Endothelial cell (in vitro differentiated cells): ENCODE measurements at regions not wholly inside any gene's neighbourhood (a gene's known extent, or its start where the extent isn't known, plus 50 kb on each side); places are given as distances from the start of the nearest gene placed in this dataset.

Source experiments
- DNase-seq: peaks from one replicate; pipeline ENCODE4 v3.0.0; 2021; ENCODE audit warnings: low spot score
- H3K27ac Mint-ChIP-seq: one replicate; pipeline ENCODE4 v1.8.0; 2021; ENCODE audit warnings: mixed read lengths, inconsistent platforms; ENCODE audit not compliant: unreplicated experiment
- H3K27me3 Mint-ChIP-seq: one replicate; pipeline ENCODE4 v1.8.0; 2021; ENCODE audit warnings: mild to moderate bottlenecking, moderate library complexity, mixed read lengths, inconsistent platforms; ENCODE audit not compliant: unreplicated experiment
- H3K36me3 Mint-ChIP-seq: one replicate; pipeline ENCODE4 v1.8.0; 2021; ENCODE audit warnings: mild to moderate bottlenecking, low read depth, mixed read lengths, inconsistent platforms; ENCODE audit not compliant: unreplicated experiment
- H3K4me1 Mint-ChIP-seq: one replicate; pipeline ENCODE4 v1.8.0; 2021; ENCODE audit warnings: mild to moderate bottlenecking, mixed read lengths, inconsistent platforms; ENCODE audit not compliant: unreplicated experiment
- H3K4me3 Mint-ChIP-seq: one replicate; pipeline ENCODE4 v1.8.0; 2021; ENCODE audit warnings: mild to moderate bottlenecking, mixed read lengths, inconsistent platforms; ENCODE audit not compliant: unreplicated experiment
- H3K9me3 Mint-ChIP-seq: one replicate; pipeline ENCODE4 v1.8.0; 2021; ENCODE audit warnings: mixed read lengths, inconsistent platforms; ENCODE audit not compliant: unreplicated experiment
- CTCF ChIP-seq: fragments of 200-600 bp; sonication (generic); IDR thresholded peaks from one replicate; pipeline ENCODE4 v1.5.0; 2021; ENCODE audit warnings: antibody characterized with exemption; ENCODE audit not compliant: unreplicated experiment

DNA sequence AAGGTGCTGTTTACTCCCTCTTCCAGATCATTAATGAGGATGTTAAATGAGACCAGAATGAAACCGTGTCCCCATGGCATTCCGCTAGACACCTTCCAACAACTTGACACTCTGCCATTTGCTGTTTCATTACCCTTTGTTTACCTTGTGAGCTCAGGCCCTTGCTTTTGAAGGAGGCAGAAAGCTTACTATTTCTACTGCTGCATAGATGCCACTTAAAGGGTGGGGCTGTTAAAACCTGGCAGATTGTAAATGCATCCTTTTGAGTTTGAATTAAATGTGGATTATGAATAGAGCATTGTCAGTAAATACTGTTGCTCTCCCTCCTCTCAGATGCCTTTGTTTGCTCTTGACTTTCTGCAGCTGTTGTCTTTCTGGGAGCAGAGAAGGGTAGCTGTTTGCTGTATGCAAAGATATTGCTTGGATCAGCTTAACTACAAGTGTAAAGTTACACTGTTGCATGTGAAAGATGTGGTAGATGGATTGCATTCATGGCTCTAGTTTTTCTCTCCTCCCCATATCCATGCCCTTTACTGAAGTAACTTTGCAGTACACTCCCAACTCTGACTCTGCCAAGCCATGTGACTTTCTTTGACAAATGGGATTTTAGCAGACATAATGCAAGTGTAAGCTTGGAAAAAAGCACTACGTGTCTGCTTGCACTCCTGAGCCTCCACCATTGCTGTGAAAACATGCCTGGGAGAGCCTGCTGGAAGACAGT lies 75.0 kb upstream of the DHX15 start:
- Mint-ChIP-seq H3K27ac (no peak overlapping the region), H3K4me3 (no peak overlapping the region), H3K9me3 (no peaks in the 10 kb centered on the region), H3K4me1 (no peaks in the 10 kb centered on the region), H3K27me3 (no peaks in the 10 kb centered on the region), H3K36me3 (no peaks in the 10 kb centered on the region)
- no peak for TF ChIP-seq CTCF
- no peak for DNase-seq

- no peak overlapping the region for H3K4me3 Mint-ChIP-seq
- no peaks in the 10 kb centered on the region for H3K9me3 Mint-ChIP-seq
- no peak for TF ChIP-seq CTCF
- no peak for DNase-seq
- H3K27me3 Mint-ChIP-seq: no peaks in the 10 kb centered on the region
- no peak overlapping the region for H3K27ac Mint-ChIP-seq
- H3K36me3 Mint-ChIP-seq: no peaks in the 10 kb centered on the region
- H3K4me1 Mint-ChIP-seq: no peaks in the 10 kb centered on the region
Measured at GRCh38 chr4:24662056-24662455, 77.7 kb upstream of the DHX15 start.

DNA sequence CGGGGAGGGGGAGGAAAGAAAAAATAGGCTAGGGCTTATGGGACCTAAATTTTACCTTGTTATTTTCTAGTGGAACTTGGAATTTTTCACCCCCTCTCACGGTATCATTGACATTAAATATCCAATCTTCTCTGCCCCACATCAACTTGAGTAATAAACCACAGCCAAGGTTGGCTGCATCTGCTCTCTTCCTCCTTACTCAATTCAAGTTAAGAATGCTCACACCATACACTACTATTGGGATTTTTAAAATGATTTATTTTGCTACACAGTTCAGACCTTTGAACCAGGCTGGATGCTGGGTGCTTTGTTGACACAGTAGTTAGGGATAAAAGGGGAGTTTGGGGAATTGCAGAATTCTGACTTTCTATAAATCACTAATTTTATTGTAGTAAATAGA lies 78.2 kb upstream of the DHX15 start:
- H3K27me3 Mint-ChIP-seq: no peaks in the 10 kb centered on the region
- no peaks in the 10 kb centered on the region for H3K9me3 Mint-ChIP-seq
- no peaks in the 10 kb centered on the region for H3K36me3 Mint-ChIP-seq
- TF ChIP-seq CTCF: no peak
- H3K4me3 Mint-ChIP-seq: no peak overlapping the region
- no peaks in the 10 kb centered on the region for H3K4me1 Mint-ChIP-seq
- H3K27ac Mint-ChIP-seq: no peak overlapping the region
- DNase-seq: no peak

GRCh38 chr4:24664956-24665355 lies 80.6 kb upstream of the DHX15 start:
- Mint-ChIP-seq H3K36me3 (no peaks in the 10 kb centered on the region), H3K4me3 (no peak overlapping the region), H3K27ac (no peak overlapping the region), H3K27me3 (no peaks in the 10 kb centered on the region), H3K9me3 (no peaks in the 10 kb centered on the region), H3K4me1 (no peaks in the 10 kb centered on the region)
- no peak for DNase-seq
- no peak for TF ChIP-seq CTCF

- no peak for DNase-seq
- no peaks in the 10 kb centered on the region for H3K36me3 Mint-ChIP-seq
- no peaks in the 10 kb centered on the region for H3K9me3 Mint-ChIP-seq
- TF ChIP-seq CTCF: no peak
- no peaks in the 10 kb centered on the region for H3K4me1 Mint-ChIP-seq
- H3K4me3 Mint-ChIP-seq: no peak overlapping the region
- no peaks in the 10 kb centered on the region for H3K27me3 Mint-ChIP-seq
- H3K27ac Mint-ChIP-seq: no peak overlapping the region
Measured at GRCh38 chr4:24666316-24666715, 82.0 kb upstream of the DHX15 start.
